ENCODE measurements at regions not wholly inside any gene's neighbourhood (a gene's known extent, or its start where the extent isn't known, plus 50 kb on each side); places are given as distances from the start of the nearest gene placed in this dataset.

- intact Hi-C loops (cut with DNase I), result no loop called here
- DNase-seq (ENCODE audit: low spot score), result no peak
Measured at GRCh38 chr5:58403822-58404433, 56.0 kb downstream of the PLK2 start.

- intact Hi-C loops (cut with DNase I), result no loop called here
- no peak for DNase-seq (ENCODE audit: low spot score)
Measured at GRCh38 chr5:58401701-58402100, 58.2 kb downstream of the PLK2 start.

- no peak for DNase-seq (ENCODE audit: low spot score)
- intact Hi-C loops (cut with DNase I), result no loop called here
Measured at GRCh38 chr5:58400737-58401136, 59.1 kb downstream of the PLK2 start.

GRCh38 chr5:58399951-58400350 is 59.9 kb downstream of the PLK2 start:
- no peak for DNase-seq (ENCODE audit: low spot score)
- intact Hi-C loops (cut with DNase I), result no loop called here

GRCh38 chr5:58394339-58394738 is 65.5 kb downstream of the PLK2 start:
- intact Hi-C loops (cut with DNase I), result no loop called here
- DNase-seq (ENCODE audit: low spot score), result no peak

GRCh38 chr5:58393716-58394115 is 66.2 kb downstream of the PLK2 start:
- no peak for DNase-seq (ENCODE audit: low spot score)

GRCh38 chr5:58392496-58392895 is 67.4 kb downstream of the PLK2 start:
- intact Hi-C loops (cut with DNase I), result no loop called here
- DNase-seq (ENCODE audit: low spot score), result no peak

More at GRCh38 chr5:58393716-58394115, 66.2 kb downstream of the PLK2 start:
- intact Hi-C loops (cut with DNase I), result no loop called here

- intact Hi-C loops (cut with DNase I), result no loop called here
- DNase-seq (ENCODE audit: low spot score), result no peak
Measured at GRCh38 chr5:58383448-58383847, 76.4 kb downstream of the PLK2 start.

- intact Hi-C loops (cut with DNase I), result no loop called here
- DNase-seq (ENCODE audit: low spot score), result no peak
Measured at GRCh38 chr5:58382131-58382534, 77.8 kb downstream of the PLK2 start.

- intact Hi-C loops (cut with DNase I), result no loop called here
- no peak for DNase-seq (ENCODE audit: low spot score)
Measured at GRCh38 chr5:58381566-58381965, 78.3 kb downstream of the PLK2 start.

GRCh38 chr5:58380655-58381054 is 79.2 kb downstream of the PLK2 start:
- DNase-seq (ENCODE audit: low spot score), result no peak
- intact Hi-C loops (cut with DNase I), result no loop called here

GRCh38 chr5:58378613-58379390 is 81.1 kb downstream of the PLK2 start:
- intact Hi-C loops (cut with DNase I), result no loop called here
- DNase-seq (ENCODE audit: low spot score), result no peak

- intact Hi-C loops (cut with DNase I), result no loop called here
- no peak for DNase-seq (ENCODE audit: low spot score)
Measured at GRCh38 chr5:58370606-58371005, 89.3 kb downstream of the PLK2 start.

- intact Hi-C loops (cut with DNase I), result no loop called here
- DNase-seq (ENCODE audit: low spot score), result no peak
Measured at GRCh38 chr5:58369513-58370190, 90.2 kb downstream of the PLK2 start.

- DNase-seq (ENCODE audit: low spot score), result no peak
- intact Hi-C loops (cut with DNase I), result no loop called here
Measured at GRCh38 chr5:58366461-58366860, 93.4 kb downstream of the PLK2 start.

- intact Hi-C loops (cut with DNase I), result no loop called here
- no peak for DNase-seq (ENCODE audit: low spot score)
Measured at GRCh38 chr5:58365791-58366190, 94.1 kb downstream of the PLK2 start.

GRCh38 chr5:58363461-58364249 is 96.2 kb downstream of the PLK2 start:
- intact Hi-C loops (cut with DNase I), result no loop called here
- DNase-seq (ENCODE audit: low spot score), result no peak

- intact Hi-C loops (cut with DNase I), result no loop called here
- DNase-seq (ENCODE audit: low spot score), result no peak
Measured at GRCh38 chr5:58362135-58362534, 97.8 kb downstream of the PLK2 start.

GRCh38 chr5:58360794-58361193 is 99.1 kb downstream of the PLK2 start:
- no peak for DNase-seq (ENCODE audit: low spot score)
- intact Hi-C loops (cut with DNase I), result no loop called here

GRCh38 chr5:58359981-58360380 is 99.9 kb downstream of the PLK2 start:
- intact Hi-C loops (cut with DNase I), result no loop called here
- DNase-seq (ENCODE audit: low spot score), result no peak

Measured in posterior vena cava (tissue), 2 donors.